ENCODE measurements at regions not wholly inside any gene's neighbourhood (a gene's known extent, or its start where the extent isn't known, plus 50 kb on each side); places are given as distances from the start of the nearest gene placed in this dataset.

- Histone ChIP-seq H3K4me3 (ENCODE audit: insufficient read length, low read depth) (no peak overlapping the region), H3K36me3 (ENCODE audit: insufficient read depth, insufficient read length, low read length) (no peaks in the 10 kb centered on the region), H3K9me3 (ENCODE audit: insufficient read depth, low read length) (peaks cover 5% of the 10 kb centered on the region; the same call in 1 of the 2 replicates), H3K4me1 (ENCODE audit: insufficient read depth, insufficient read length) (no peaks in the 10 kb centered on the region), H3K27me3 (ENCODE audit: insufficient read depth, insufficient read length) (no peaks in the 10 kb centered on the region), H3K9ac (ENCODE audit: insufficient read length, low read depth) (no peak overlapping the region)
- no peak for TF ChIP-seq ZNF274 (IDR thresholded peaks at IDR 0.05; ENCODE audit: low read depth, low read length)
- no peak for TF ChIP-seq SUZ12 (IDR thresholded peaks at IDR 0.05; ENCODE audit: extremely low read depth, insufficient read depth, insufficient read length)
- TF ChIP-seq YY1 (IDR thresholded peaks at IDR 0.05; ENCODE audit: insufficient read depth, insufficient read length), result no peak
- no peak for DNase-seq (ENCODE audit: low read depth, low spot score)
Measured at GRCh38 chr7:26054386-26054785, 97.6 kb upstream of the NFE2L3 start.

GRCh38 chr7:26055241-26055640 is 96.8 kb upstream of the NFE2L3 start:
- no peak for DNase-seq (ENCODE audit: low read depth, low spot score)
- no peak overlapping the region for H3K9ac ChIP-seq (ENCODE audit: insufficient read length, low read depth)
- no peaks in the 10 kb centered on the region for H3K27me3 ChIP-seq (ENCODE audit: insufficient read depth, insufficient read length)
- peaks cover 5% of the 10 kb centered on the region; the same call in 1 of the 2 replicates for H3K9me3 ChIP-seq (ENCODE audit: insufficient read depth, low read length)
- no peaks in the 10 kb centered on the region for H3K4me1 ChIP-seq (ENCODE audit: insufficient read depth, insufficient read length)
- no peaks in the 10 kb centered on the region for H3K36me3 ChIP-seq (ENCODE audit: insufficient read depth, insufficient read length, low read length)
- H3K4me3 ChIP-seq (ENCODE audit: insufficient read length, low read depth), result no peak overlapping the region
- TF ChIP-seq ZNF274 (IDR thresholded peaks at IDR 0.05; ENCODE audit: low read depth, low read length) (no peak), SUZ12 (IDR thresholded peaks at IDR 0.05; ENCODE audit: extremely low read depth, insufficient read depth, insufficient read length) (no peak), YY1 (IDR thresholded peaks at IDR 0.05; ENCODE audit: insufficient read depth, insufficient read length) (no peak)

GRCh38 chr7:26060733-26061677 is 91.0 kb upstream of the NFE2L3 start:
- no peak for DNase-seq (ENCODE audit: low read depth, low spot score)
- Histone ChIP-seq H3K9ac (ENCODE audit: insufficient read length, low read depth) (no peak overlapping the region), H3K27me3 (ENCODE audit: insufficient read depth, insufficient read length) (no peaks in the 10 kb centered on the region), H3K36me3 (ENCODE audit: insufficient read depth, insufficient read length, low read length) (no peaks in the 10 kb centered on the region), H3K4me3 (ENCODE audit: insufficient read length, low read depth) (no peak overlapping the region), H3K4me1 (ENCODE audit: insufficient read depth, insufficient read length) (no peaks in the 10 kb centered on the region), H3K9me3 (ENCODE audit: insufficient read depth, low read length) (no peaks in the 10 kb centered on the region)
- TF ChIP-seq SUZ12 (IDR thresholded peaks at IDR 0.05; ENCODE audit: extremely low read depth, insufficient read depth, insufficient read length) (no peak), YY1 (IDR thresholded peaks at IDR 0.05; ENCODE audit: insufficient read depth, insufficient read length) (no peak), ZNF274 (IDR thresholded peaks at IDR 0.05; ENCODE audit: low read depth, low read length) (no peak)

- H3K9me3 ChIP-seq (ENCODE audit: insufficient read depth, low read length), result no peaks in the 10 kb centered on the region
- no peaks in the 10 kb centered on the region for H3K4me1 ChIP-seq (ENCODE audit: insufficient read depth, insufficient read length)
- no peaks in the 10 kb centered on the region for H3K36me3 ChIP-seq (ENCODE audit: insufficient read depth, insufficient read length, low read length)
- peak; percentile 78 for DNase-seq (ENCODE audit: low read depth, low spot score)
- H3K27me3 ChIP-seq (ENCODE audit: insufficient read depth, insufficient read length), result no peaks in the 10 kb centered on the region
- TF ChIP-seq SUZ12 (IDR thresholded peaks at IDR 0.05; ENCODE audit: extremely low read depth, insufficient read depth, insufficient read length), result no peak
- TF ChIP-seq YY1 (IDR thresholded peaks at IDR 0.05; ENCODE audit: insufficient read depth, insufficient read length), result no peak
- no peak for TF ChIP-seq ZNF274 (IDR thresholded peaks at IDR 0.05; ENCODE audit: low read depth, low read length)
- no peak overlapping the region for H3K4me3 ChIP-seq (ENCODE audit: insufficient read length, low read depth)
- no peak overlapping the region for H3K9ac ChIP-seq (ENCODE audit: insufficient read length, low read depth)
Measured at GRCh38 chr7:26061678-26062603, 90.1 kb upstream of the NFE2L3 start.

- H3K36me3 ChIP-seq (ENCODE audit: insufficient read depth, insufficient read length, low read length), result no peaks in the 10 kb centered on the region
- no peak for TF ChIP-seq SUZ12 (IDR thresholded peaks at IDR 0.05; ENCODE audit: extremely low read depth, insufficient read depth, insufficient read length)
- no peak for TF ChIP-seq ZNF274 (IDR thresholded peaks at IDR 0.05; ENCODE audit: low read depth, low read length)
- TF ChIP-seq YY1 (IDR thresholded peaks at IDR 0.05; ENCODE audit: insufficient read depth, insufficient read length), result no peak
- no peaks in the 10 kb centered on the region for H3K27me3 ChIP-seq (ENCODE audit: insufficient read depth, insufficient read length)
- no peak overlapping the region for H3K4me3 ChIP-seq (ENCODE audit: insufficient read length, low read depth)
- no peak for DNase-seq (ENCODE audit: low read depth, low spot score)
- H3K9me3 ChIP-seq (ENCODE audit: insufficient read depth, low read length), result no peaks in the 10 kb centered on the region
- no peaks in the 10 kb centered on the region for H3K4me1 ChIP-seq (ENCODE audit: insufficient read depth, insufficient read length)
- H3K9ac ChIP-seq (ENCODE audit: insufficient read length, low read depth), result no peak overlapping the region
Measured at GRCh38 chr7:26065652-26066051, 86.3 kb upstream of the NFE2L3 start.

GRCh38 chr7:26066736-26067135 is 85.3 kb upstream of the NFE2L3 start:
- Histone ChIP-seq H3K9ac (ENCODE audit: insufficient read length, low read depth) (no peak overlapping the region), H3K4me1 (ENCODE audit: insufficient read depth, insufficient read length) (no peaks in the 10 kb centered on the region), H3K27me3 (ENCODE audit: insufficient read depth, insufficient read length) (no peaks in the 10 kb centered on the region), H3K36me3 (ENCODE audit: insufficient read depth, insufficient read length, low read length) (no peaks in the 10 kb centered on the region), H3K9me3 (ENCODE audit: insufficient read depth, low read length) (no peaks in the 10 kb centered on the region), H3K4me3 (ENCODE audit: insufficient read length, low read depth) (no peak overlapping the region)
- TF ChIP-seq SUZ12 (IDR thresholded peaks at IDR 0.05; ENCODE audit: extremely low read depth, insufficient read depth, insufficient read length) (no peak), YY1 (IDR thresholded peaks at IDR 0.05; ENCODE audit: insufficient read depth, insufficient read length) (no peak), ZNF274 (IDR thresholded peaks at IDR 0.05; ENCODE audit: low read depth, low read length) (no peak)
- DNase-seq (ENCODE audit: low read depth, low spot score), result no peak

Measured in NT2/D1 (cell line).